Osteoblast (primary cell): ENCODE measurements at regions not wholly inside any gene's neighbourhood (a gene's known extent, or its start where the extent isn't known, plus 50 kb on each side); places are given as distances from the start of the nearest gene placed in this dataset.
"Not testable (repeated sequence)": the region's sequence is repeated elsewhere in the genome, so short reads cannot be mapped to it uniquely, and the experiment has no call there.

Experiments
- DNase-seq: peaks from one replicate; pipeline ENCODE4 v3.0.0; 2011; ENCODE audit warnings: low spot score, mixed read lengths; ENCODE audit not compliant: insufficient read length; ENCODE audit errors: missing footprints
- H2AFZ ChIP-seq: 2 replicates; pipeline ENCODE4 v1.6.0; 2011; ENCODE audit warnings: mild to moderate bottlenecking, low read length
- H3K27ac ChIP-seq: 2 replicates; pipeline ENCODE4 v1.5.1; 2011; ENCODE audit warnings: mild to moderate bottlenecking, low read depth, low read length, moderate library complexity
- H3K27me3 ChIP-seq: 2 replicates; pipeline ENCODE4 v1.6.0; 2012; ENCODE audit warnings: mild to moderate bottlenecking, control low read depth, inconsistent platforms, low read length, moderate library complexity; ENCODE audit not compliant: insufficient read depth
- H3K36me3 ChIP-seq: 2 replicates; pipeline ENCODE4 v1.5.1; 2011; ENCODE audit warnings: mild to moderate bottlenecking, low read length, control low read depth, moderate library complexity; ENCODE audit not compliant: insufficient read depth
- H3K4me1 ChIP-seq: 2 replicates; pipeline ENCODE4 v1.5.1; 2011; ENCODE audit warnings: mild to moderate bottlenecking, low read length, control low read depth, moderate library complexity; ENCODE audit not compliant: insufficient read depth
- H3K4me2 ChIP-seq: 2 replicates; pipeline ENCODE4 v1.6.0; 2011; ENCODE audit warnings: mild to moderate bottlenecking, low read length; ENCODE audit not compliant: insufficient read depth
- H3K4me3 ChIP-seq: fragments of 200-600 bp; sonication (generic); 3 replicates; pipeline ENCODE4 v1.5.1; 2012; ENCODE audit warnings: mild to moderate bottlenecking, low read length, inconsistent platforms; ENCODE audit not compliant: insufficient read depth
- H3K79me2 ChIP-seq: 2 replicates; pipeline ENCODE4 v1.6.0; 2012; ENCODE audit warnings: mild to moderate bottlenecking, low read length, control low read depth, inconsistent platforms; ENCODE audit not compliant: insufficient read depth
- H3K9me3 ChIP-seq: 2 replicates; pipeline ENCODE4 v1.5.1; 2011; ENCODE audit warnings: low read depth, low read length, control low read depth
- H4K20me1 ChIP-seq: 2 replicates; pipeline ENCODE4 v1.6.0; 2012; ENCODE audit warnings: mild to moderate bottlenecking, low read length, control low read depth; ENCODE audit not compliant: insufficient read depth
- TF ChIP-seq, protein P1 (sequence below): IDR thresholded peaks from 2 replicates; pipeline ENCODE4 v1.5.1; 2011; ENCODE audit warnings: mild to moderate bottlenecking, low read depth, low read length, moderate library complexity; ENCODE audit errors: extremely low read depth

- Histone ChIP-seq H3K27me3 (no peaks in the 10 kb centered on the region), H3K36me3 (no peaks in the 10 kb centered on the region), H3K4me2 (no peak overlapping the region), H3K4me3 (no peak overlapping the region), H3K27ac (no peak overlapping the region), H3K9me3 (no peaks in the 10 kb centered on the region), H2AFZ (no peak overlapping the region), H3K4me1 (no peaks in the 10 kb centered on the region), H4K20me1 (no peaks in the 10 kb centered on the region), H3K79me2 (no peaks in the 10 kb centered on the region)
- peak; percentile 5 for DNase-seq
- TF ChIP-seq, protein P1, sequence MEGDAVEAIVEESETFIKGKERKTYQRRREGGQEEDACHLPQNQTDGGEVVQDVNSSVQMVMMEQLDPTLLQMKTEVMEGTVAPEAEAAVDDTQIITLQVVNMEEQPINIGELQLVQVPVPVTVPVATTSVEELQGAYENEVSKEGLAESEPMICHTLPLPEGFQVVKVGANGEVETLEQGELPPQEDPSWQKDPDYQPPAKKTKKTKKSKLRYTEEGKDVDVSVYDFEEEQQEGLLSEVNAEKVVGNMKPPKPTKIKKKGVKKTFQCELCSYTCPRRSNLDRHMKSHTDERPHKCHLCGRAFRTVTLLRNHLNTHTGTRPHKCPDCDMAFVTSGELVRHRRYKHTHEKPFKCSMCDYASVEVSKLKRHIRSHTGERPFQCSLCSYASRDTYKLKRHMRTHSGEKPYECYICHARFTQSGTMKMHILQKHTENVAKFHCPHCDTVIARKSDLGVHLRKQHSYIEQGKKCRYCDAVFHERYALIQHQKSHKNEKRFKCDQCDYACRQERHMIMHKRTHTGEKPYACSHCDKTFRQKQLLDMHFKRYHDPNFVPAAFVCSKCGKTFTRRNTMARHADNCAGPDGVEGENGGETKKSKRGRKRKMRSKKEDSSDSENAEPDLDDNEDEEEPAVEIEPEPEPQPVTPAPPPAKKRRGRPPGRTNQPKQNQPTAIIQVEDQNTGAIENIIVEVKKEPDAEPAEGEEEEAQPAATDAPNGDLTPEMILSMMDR = no peak
Measured at GRCh38 chr2:122083256-122084048, 328.0 kb downstream of the TSN start.

DNA sequence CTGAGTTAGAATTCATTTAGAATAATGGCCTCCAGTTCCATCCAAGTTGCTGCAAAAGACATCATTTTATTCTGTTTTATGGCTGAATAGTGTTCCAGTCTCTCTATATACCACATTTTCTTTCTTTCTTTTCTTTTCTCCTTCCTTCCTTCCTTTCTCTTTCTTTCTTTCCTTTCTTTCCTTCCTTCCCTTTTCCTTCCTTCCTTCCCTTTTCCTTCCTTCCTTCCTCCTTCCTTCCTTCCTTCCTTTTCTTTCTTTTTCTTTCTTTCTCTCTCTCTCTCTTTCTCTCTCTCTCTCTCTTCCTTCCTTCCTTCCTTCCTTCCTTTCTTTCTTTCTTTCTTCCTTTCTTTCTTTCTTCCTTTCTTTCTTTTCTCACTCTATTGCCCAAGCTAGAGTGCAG, 330.2 kb downstream of the TSN start:
- not testable (repeated sequence) for H3K27me3 ChIP-seq, DNase-seq, H2AFZ ChIP-seq, H3K27ac ChIP-seq, H3K4me2 ChIP-seq, H3K4me1 ChIP-seq, H3K4me3 ChIP-seq, H3K36me3 ChIP-seq, H4K20me1 ChIP-seq, H3K79me2 ChIP-seq, H3K9me3 ChIP-seq

GRCh38 chr2:122094557-122094956, 339.1 kb downstream of the TSN start:
- Histone ChIP-seq H3K4me1 (no peaks in the 10 kb centered on the region), H4K20me1 (no peaks in the 10 kb centered on the region), H3K4me2 (no peak overlapping the region), H3K27ac (no peak overlapping the region), H3K27me3 (no peaks in the 10 kb centered on the region), H3K36me3 (no peaks in the 10 kb centered on the region), H3K9me3 (no peaks in the 10 kb centered on the region), H3K4me3 (no peak overlapping the region), H2AFZ (no peak overlapping the region), H3K79me2 (no peaks in the 10 kb centered on the region)
- TF ChIP-seq, protein P1 = no peak
- no peak for DNase-seq

DNA sequence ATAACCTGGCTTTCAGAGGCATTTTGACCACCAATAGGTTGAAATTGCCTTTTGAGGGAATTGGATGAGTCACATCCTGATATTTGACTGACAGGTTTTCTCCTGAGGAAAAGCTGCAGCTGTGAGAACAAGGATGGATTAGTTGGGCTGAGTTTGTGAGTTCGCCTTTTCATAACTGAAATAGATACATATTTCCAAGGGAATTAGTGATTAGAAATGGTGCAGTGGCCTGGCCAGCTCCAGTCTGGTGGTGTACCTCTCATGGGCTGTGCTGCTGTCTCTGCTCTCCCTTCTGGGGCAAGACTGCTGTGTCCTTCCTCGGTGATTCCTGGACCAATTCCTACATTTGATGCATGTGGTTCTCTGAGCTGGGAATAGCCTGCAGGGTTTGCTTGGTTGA, 341.3 kb downstream of the TSN start:
- no peaks in the 10 kb centered on the region for H3K36me3 ChIP-seq
- no peaks in the 10 kb centered on the region for H3K9me3 ChIP-seq
- no peaks in the 10 kb centered on the region for H3K27me3 ChIP-seq
- H2AFZ ChIP-seq = no peak overlapping the region
- H3K79me2 ChIP-seq = no peaks in the 10 kb centered on the region
- no peak overlapping the region for H3K4me2 ChIP-seq
- no peak overlapping the region for H3K27ac ChIP-seq
- no peaks in the 10 kb centered on the region for H4K20me1 ChIP-seq
- no peak overlapping the region for H3K4me3 ChIP-seq
- H3K4me1 ChIP-seq = no peaks in the 10 kb centered on the region
- TF ChIP-seq, protein P1 = no peak
- DNase-seq = no peak
